ENCODE measurements at regions not wholly inside any gene's neighbourhood (a gene's known extent, or its start where the extent isn't known, plus 50 kb on each side); places are given as distances from the start of the nearest gene placed in this dataset.

DNA sequence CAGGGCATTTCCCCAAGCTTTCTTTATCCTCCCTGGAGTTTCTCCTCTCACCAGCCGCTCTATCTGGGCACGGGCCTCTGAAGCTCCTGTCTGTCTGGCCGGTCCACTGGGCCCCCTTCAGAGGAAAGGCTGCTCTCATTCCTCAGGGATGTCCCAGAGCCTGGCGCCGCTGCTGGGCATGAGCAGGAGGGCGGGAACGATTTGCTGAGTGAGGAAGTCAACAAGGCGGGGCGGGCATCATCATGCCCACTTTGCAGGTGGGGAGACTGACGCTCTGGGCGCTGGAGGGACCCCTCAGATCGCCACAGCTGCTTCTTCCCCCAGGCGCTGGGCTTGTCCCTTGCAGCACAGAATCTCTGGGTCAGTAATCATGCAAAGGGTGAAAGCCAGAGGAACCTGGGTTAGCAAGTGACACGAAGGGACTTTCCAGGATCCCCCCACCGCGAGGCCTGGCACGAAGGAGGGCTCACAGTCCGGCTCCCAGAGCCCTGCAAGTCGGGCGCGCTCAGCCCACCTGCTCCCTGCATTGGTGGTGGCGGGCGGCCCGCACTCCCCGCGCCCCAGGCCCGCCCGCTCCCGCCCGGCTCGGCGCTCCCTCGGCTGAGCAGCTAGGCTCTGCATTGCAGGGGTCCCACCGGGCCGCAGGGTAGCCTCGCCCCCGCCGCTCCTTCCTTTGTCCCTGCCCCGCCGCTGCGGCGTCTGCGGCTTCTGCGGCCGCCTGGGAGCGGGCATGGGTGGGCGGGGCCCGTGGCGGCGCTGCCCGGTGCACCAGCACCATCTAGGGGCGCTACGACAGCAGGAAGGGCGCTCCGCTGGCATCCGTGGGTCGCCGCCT lies 157.8 kb downstream of the CYRIA start:
- DNase-seq (ENCODE audit: low read depth in 2 of 2): no peak

DNA sequence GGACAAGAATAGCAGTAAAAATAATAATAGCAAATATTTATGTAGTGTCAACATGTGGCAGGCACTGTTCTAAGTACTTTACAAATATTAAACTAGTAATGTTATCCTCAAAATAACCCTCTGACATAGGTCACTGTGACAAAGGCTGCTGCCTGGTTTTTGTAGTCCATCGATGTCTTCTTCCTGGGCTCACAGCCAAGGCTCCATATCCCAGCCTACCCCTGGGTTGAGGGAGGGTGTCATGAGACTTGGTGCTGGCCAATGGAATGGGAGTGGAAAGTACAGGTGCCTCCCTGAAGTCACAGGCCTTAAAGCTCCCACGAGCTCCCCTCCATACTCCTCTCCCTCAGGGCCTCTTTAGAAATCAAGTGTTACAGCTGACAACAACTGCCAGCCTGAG lies 159.3 kb downstream of the CYRIA start:
- DNase-seq (ENCODE audit: low read depth in 2 of 2): no peak

DNA sequence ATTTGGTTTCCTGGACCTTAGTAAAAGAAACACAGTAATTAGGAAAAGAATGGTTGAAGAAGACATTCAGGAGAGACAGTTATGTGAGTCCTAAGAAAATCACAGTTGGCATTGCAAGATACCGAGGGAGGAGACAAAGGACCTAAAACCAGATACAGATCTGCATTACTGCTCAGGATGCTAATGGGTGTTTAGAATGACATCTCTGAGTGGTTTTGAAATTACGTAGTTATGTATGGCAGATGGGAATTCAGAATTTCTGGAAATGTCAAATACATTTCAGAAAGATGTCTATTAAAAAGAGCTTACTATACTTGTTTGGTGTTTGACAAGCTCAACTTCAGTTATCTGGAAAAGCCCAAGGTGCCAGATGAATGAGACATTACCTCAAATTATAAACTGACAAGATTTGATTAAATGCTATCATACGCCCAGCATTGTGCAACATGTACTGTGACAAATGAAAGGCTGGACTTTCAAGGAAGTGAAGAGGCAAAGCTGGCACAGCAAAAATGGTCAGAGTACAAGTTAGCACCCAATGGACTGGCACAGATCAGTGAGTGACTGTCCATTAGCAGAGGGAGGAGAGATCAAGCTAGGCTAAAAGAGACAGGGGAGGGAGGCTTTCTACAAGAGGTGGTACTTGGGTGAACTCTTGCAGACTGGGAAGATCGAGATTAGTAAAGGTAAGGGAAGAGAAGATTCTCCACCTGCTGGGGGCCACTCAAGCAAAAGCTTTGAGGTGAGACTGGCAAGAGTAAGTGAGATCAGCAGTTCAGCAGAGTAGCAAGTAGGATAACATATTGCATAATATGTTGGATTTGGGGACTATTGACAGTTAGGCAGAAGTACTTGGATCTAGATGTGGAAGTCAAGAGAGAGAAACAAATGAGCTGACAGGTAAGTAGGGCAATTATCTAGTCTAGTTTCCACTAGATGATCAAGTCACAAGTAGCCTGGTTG lies 168.9 kb downstream of the CYRIA start:
- no peak for DNase-seq (ENCODE audit: low read depth in 2 of 2)

DNA sequence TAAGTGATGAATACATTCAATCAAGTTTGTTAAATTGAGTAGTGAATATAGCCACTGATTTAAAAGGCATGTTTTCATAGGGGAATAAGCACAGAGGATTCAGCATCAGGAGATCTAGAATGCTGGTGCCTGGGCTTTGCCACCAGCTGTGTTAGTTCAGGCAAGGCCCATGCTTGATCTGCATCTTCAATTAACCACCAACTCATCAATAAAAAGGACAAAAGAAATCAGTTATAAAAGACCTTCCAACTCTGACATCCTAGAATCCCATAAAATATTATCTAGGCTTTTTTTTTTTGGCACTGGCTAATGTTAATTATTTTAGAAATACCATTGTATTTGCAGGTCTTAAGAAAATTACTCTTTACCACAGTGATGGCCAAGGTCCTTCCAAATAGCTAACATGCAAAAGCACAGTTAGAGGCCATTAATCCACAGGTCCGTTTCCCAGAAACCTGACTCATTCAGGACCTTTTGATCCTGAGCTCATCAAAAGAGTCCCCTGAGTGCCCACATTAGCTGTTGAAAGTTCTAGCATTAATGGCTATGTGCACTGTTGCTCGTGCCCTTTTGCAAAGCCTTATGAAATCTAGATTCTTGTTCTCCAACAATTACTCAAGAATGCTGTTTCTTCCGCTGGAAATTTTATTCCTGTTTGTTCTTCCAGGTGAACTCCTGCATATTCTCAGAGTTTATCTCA lies 170.0 kb downstream of the CYRIA start:
- no peak for DNase-seq (ENCODE audit: low read depth in 2 of 2)

DNA sequence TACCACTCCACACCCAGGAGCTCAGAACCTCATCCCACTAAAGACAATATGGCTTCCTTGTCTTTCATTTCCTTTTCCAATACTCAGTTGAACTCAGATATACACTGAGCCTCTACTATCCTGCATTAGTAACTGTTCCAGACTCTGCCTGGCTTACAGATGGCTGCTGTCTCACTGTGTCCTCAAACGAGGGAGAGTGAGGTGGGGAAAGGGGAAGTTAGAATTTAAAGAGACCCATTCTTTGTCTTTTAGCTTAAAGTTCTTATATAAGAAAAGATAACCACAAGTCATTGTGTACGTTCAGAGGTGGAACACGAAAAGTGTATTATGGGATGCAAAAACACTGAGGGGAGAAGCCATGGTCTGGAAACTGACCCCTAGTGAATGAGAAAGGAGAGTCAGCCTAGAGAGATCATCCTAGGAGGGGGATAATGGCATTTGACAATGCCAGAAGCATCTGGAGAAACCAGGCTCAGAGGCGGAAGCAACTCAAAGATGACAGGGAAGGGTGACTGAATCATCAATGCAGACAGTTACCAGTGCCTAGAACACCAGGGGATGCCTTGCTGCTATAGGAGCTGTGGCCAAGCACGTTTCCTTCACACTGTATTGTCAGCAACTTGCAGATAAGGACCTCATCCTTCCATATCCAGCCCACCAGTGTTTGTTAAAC lies 170.7 kb downstream of the CYRIA start:
- DNase-seq (ENCODE audit: low read depth in 2 of 2): no peak

DNA sequence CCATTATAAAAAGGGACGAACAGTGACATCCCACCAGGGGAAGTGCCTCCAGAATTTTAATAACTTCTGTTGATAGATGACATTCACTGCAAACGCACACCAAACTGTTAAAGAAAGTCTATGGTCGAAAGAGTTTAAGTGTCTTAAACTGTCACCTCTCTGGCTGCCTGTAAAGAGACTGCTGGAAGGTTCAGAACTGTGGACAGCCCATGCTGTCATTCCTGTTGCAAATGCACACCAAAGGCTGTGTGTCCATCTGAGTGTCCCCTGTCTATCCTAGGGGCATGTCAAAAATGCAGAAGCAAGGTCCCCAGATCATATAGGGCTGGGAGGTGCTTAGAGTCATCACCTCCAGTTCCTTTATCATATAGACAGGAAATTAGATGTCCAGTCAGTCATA lies 171.8 kb downstream of the CYRIA start:
- DNase-seq (ENCODE audit: low read depth in 2 of 2): no peak

DNA sequence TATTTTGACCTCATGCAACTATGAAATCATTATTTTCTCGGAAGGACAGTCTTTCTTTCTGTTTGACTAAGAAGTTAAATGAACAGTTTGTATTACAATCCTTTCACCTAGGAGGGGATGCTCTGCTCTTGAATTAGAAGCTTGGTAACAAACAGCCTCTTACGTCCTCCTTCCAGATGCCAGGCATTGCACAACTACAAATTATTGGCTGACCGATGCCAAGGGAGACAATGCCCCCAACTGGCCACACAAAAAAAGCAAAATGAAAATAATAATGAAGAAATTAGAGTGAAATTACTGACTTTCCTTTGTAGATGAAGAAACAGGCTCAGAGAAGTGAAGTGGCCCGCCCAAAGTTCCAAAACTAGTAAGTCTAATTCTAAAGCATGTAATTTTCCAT lies 177.9 kb downstream of the CYRIA start:
- DNase-seq (ENCODE audit: low read depth in 2 of 2): no peak

DNA sequence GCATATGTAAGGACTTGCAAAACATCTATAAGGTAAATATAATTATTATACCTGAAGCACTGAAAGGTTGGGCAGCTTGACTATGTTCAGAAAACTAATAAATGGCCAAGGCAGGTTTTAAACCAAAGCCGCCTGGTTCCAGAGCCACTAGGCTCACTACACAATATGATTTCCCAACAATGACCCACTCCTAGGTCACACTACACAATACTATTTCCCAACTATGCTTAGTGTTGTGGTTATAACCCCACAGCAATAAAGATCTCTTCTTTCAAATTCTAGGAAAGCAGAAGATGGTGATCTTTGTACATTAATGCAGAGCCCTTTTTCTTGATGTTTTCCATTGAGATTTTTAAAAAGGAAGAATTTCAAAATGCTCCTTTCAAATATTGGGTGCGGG lies 180.4 kb downstream of the CYRIA start:
- no peak for DNase-seq (ENCODE audit: low read depth in 2 of 2)

DNA sequence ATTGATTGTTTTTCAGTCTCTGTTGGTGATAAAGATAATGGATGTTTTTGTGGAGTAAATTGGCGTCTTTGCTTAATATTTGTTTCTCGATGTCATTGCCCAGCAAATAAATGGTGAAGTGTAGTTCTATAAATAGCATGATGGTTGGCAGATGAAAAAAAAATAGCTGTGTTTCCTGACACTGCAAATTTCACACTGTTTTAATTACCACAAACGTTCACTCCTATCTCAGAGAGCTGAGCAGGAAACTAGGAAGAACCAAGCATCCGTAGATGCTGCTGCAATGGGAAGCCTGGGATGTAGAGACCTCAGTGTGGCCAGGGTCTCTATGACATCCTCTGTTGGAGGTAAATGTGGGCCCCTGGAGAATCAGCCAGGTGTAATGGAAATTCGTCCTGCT lies 183.2 kb downstream of the CYRIA start:
- DNase-seq (ENCODE audit: low read depth in 2 of 2): no peak

DNA sequence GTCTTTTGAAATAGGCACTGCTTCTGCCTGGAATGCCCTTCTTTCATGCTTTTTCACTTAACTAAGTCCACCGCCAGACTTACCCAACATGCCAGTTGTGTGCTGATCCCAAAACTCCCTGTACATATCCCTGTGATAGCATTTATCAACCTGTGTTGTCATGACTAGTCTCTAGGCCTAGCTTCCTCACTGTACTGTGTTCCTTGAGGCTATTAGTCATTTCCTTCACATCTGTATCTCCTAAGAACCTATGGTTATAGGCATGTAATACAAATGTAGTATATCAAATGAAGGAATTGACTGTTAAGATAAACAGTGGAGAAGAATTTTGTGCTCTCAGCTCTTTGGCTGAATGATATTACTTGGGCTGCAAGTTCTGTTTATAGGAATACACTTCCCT lies 184.3 kb downstream of the CYRIA start:
- no peak for DNase-seq (ENCODE audit: low read depth in 2 of 2)

DNA sequence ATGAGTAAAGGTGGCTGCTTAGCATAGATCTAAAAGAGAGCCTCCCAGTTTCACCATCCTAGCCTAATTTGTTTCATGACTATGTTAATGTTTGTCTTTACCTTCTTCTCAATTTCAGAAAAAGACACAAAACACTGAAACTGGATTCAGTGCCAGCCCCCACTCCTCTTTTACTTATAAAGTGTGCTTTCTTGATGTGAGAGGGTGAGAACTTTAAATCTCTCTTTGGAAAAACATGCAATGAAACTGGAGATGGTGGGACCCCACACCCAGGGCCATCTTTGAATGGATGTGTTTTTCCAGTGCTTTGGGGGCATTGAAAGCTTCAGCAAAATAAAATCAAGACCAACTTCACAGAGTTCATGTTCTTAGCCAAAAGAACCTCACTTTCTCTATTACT lies 185.9 kb downstream of the CYRIA start:
- DNase-seq (ENCODE audit: low read depth in 2 of 2): no peak

DNA sequence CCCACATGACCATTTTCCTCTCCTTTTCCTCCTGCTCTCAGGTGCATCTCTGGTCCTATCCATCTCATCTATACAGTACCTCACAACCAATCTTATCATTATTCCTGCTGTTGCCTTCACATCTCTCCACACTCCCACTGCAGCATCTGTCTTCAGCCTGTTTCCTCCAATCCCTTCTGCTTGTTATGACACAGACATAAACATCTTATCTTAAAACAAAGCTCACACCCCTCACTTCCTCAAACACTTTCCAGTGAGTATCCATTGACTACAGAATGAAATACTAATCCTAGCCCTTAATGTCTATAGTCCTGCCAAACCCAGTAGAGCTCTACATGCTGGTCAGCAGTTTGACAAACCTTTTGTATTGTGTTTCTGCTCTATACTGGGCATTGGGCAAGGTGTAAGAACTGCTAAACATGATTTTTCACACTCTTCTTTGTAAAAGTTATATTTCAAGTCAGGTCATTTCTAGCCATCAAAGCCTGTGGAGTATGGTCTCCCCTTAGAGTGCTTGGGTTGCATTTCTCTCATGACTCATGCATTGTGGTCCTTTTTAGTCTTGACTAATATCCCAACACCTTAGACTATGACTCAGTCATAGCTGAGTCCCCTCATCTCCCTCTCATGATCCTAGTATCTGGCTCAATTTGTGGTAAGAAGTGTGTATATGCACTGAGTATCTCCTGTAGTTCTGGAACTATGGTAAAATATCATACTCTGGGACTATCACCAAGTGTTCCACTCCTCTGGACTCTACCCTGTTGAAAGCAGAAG lies 187.0 kb downstream of the CYRIA start:
- no peak for DNase-seq (ENCODE audit: low read depth in 2 of 2)

DNA sequence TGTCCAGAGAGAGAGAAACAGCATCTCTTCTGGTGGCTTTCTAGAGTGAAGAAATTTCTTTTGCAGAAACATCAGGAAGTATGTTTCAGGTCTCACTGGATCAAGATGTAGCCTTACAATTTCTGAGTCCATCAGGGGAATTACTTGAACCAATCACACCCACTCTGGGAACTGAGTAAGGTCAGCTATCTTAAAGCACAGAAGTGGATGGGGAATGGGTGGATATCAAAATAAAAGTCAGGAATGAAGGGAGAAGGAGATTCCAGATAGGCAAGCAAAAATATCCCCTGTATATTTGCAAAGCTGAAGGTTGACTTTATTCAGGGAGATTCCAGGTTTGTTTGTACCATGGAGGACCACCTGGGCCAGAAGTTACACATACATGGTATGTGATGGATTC lies 188.0 kb downstream of the CYRIA start:
- DNase-seq (ENCODE audit: low read depth in 2 of 2): no peak

DNA sequence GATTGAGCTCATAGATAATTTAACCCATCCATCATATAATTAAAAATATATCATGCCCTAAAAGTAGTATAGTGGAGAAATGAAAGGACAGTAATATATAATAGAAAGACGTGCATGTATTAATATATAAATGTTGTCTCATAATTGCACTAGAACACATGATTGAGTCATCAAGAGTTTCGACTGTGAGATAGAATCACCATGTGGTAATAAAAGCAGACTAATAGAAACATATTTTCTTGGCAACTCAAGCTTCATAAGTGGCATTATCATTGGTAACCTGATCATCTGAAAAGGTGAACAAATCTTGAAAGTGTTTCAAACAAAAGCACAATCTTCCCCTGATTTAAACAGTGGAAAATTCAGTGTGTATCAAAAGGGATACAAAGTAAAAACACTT lies 188.8 kb downstream of the CYRIA start:
- no peak for DNase-seq (ENCODE audit: low read depth in 2 of 2)

DNA sequence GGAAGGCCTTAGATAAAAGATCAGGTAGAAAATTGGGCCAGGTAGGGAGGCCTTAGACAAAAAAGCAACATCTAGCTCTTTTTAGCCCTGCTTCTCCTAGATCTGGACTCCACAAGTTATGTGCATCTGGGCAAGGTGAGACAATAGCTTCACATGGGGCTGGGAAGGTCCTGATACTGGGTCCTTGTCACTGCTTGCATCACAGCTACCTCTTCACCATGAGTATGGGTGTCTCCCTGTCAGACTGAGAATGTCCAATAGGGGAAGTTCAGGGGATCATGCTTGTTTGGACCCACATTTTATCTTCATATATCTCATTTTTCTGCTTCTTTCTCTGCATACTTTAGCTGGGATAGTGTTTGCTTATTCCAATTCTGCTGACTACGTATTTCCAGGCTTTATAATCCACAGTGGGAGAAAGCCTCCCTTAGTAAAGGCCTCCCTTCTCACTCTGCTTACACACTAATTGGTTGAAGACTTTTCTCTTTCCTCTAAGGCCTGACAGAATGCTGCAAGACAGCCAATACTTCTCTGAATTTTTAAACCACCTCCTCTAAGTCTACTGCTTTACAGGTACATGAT lies 189.6 kb downstream of the CYRIA start:
- no peak for DNase-seq (ENCODE audit: low read depth in 2 of 2)

DNA sequence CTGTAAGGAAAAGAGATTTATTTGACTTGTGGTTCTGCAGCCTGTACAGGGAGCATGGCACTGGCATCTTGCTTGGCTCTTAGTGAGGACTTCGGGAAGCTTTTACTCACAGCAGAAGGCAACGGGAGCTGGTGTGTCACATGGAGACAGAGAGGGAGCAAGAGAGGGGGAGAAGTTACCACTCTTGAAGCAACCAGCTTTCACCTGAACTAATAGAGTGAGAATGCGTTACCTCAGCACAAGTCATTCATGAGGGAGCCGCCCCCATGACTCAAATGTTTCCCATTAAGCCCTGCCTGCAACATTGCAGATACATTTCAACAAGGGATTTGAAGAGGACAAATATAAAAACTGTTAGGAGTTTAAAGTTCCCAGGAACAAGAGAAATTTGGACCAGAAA lies 190.0 kb downstream of the CYRIA start:
- no peak for DNase-seq (ENCODE audit: low read depth in 2 of 2)

DNA sequence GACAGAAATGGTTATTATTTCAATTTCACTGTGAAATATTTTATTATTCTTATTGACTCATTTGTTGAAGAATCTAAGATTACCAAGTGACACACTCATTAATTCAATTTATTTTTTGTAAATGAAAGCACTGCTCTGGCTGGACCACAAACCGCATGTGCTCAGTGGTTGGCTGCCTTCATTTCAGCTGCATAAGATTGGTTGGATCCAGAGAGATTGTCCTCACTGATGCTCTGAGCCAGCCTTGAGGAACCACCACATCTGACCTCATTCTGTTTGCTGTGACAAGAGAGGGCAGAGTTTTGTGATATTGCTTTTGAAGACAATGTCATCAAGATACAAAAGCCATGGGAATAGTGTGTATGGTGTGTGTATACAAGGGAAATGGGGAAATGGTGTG lies 192.1 kb downstream of the CYRIA start:
- no peak for DNase-seq (ENCODE audit: low read depth in 2 of 2)

DNA sequence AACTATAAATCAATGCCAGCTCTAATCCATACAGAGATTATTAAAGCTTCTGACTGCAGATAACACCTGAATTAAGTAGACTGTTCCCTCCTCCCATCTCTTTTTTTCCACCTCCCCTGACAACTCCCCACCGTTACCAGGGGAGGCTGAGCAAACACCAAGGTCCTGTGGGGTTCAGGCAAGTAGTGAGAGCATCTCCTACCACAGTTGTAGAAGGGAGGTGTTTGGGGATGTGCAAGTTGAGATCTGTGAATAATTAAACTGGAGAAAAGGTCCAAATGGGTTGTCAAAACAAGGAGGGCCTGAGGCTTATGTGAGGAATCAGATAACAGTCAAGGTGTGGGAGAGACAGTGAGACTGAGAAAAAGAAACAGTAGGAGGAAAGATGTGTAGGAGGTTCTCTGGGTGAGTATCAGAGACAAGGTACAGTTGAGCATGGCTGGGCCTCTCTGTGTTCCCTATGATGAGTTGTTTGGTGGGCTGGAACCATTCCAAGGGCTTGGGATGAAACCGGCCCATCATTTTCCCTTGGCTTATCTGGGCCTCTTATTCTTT lies 194.6 kb downstream of the CYRIA start:
- DNase-seq (ENCODE audit: low read depth in 2 of 2): no peak

DNA sequence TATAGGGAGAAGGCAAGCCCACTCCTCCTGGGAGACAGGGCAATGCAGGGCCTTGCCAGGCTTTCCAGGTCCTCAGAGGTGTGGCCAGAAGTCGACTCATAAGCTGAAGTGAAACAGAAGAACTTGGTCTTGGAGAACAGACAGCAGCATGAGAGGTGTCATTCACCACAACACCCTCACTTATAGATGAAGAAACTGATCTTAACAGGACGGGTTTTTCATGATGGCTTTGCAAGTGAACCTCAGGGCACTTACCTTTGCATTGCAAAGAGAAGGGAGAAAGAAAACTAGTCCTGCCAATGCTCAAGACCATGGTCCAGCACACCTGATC lies 198.8 kb downstream of the CYRIA start:
- no peak for DNase-seq (ENCODE audit: low read depth in 2 of 2)

DNA sequence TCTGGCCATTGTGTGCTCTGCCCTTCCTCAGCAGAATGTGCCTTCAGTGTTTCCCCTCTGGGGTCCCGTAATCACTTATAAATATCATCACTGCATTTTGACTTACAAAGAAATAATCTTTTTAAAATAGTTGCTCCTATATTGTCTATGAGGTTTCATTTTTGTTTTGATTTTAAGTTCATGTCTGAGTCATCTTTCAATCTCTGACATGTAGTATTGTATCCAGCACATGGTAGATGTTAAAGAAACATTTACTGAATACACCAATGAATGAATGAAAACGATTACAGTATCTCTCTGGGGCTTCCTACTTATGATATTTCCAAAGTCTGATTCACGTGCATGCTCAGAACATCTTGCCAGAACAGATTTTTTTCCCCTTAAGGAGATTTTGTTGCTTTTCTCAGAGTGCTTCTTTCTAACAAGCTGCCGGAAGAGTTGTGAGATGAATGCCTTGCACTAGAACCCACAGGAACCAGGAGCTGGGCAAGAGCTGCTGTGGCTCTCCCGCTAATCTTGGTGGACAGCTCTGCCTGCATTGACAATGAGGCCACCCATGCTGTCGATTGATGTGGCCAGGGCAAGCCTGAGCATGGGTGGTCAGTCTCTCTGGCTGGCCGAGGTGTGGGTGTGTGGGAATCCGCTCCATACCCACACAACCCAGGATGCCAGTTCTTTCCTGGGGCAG lies 199.4 kb downstream of the CYRIA start:
- DNase-seq (ENCODE audit: low read depth in 2 of 2): no peak
